Stomach (tissue), 8 donors: ENCODE measurements at regions not wholly inside any gene's neighbourhood (a gene's known extent, or its start where the extent isn't known, plus 50 kb on each side); places are given as distances from the start of the nearest gene placed in this dataset.

Experiments used
- DNase-seq, 2 donors: peaks; one replicate each; pipeline versions ENCODE4 v3.0.0 to v3.0.0-alpha.2; 2013 to 2019
- H3K27ac ChIP-seq, 5 donors: fragments of 200-600 bp in 4 of 5; sonication (generic) in 4 of 5; one replicate each; pipeline ENCODE4 v1.5.1; 2013 to 2019; ENCODE audit warnings: mild to moderate bottlenecking in 1 of 5, moderate library complexity in 1 of 5
- H3K27me3 ChIP-seq, 3 donors: fragments of 200-600 bp; sonication (generic); one replicate each; pipeline ENCODE4 v1.5.1; 2017 to 2019; ENCODE audit warnings: mixed run types in 1 of 3
- H3K36me3 ChIP-seq, 4 donors: fragments of 200-600 bp; sonication (generic); 1 replicate in 3 of 4; 2 replicates in 1 of 4; pipeline ENCODE4 v1.5.1; 2016 to 2019
- H3K4me1 ChIP-seq, 4 donors: fragments of 200-600 bp; sonication (generic); one replicate each; pipeline ENCODE4 v1.5.1; 2016 to 2019
- H3K4me3 ChIP-seq, 4 donors: fragments of 200-600 bp; sonication (generic) in 3 of 4; one replicate each; pipeline ENCODE4 v1.5.1; 2016 to 2019; ENCODE audit warnings: mild to moderate bottlenecking in 1 of 4
- H3K9me3 ChIP-seq, 4 donors: fragments of 200-600 bp; sonication (generic); one replicate each; pipeline ENCODE4 v1.5.1; 2016 to 2019
- CTCF ChIP-seq, 7 experiments: fragments of 450-650 bp in 4 of 7; fragments of 200-600 bp in 3 of 7; sonication (generic) in 3 of 7; IDR thresholded peaks; one replicate each; pipeline ENCODE4 v1.5.1; 2016 to 2019; ENCODE audit warnings: antibody characterized with exemption in 7 of 7, control low read depth in 2 of 7, mild to moderate bottlenecking in 1 of 7
- EP300 ChIP-seq: sonication (generic); formaldehyde crosslinking; IDR thresholded peaks from one replicate; pipeline ENCODE4 v1.6.1; 2017; ENCODE audit warnings: antibody characterized with exemption
- POLR2A ChIP-seq, 4 donors: fragments of 450-650 bp; IDR thresholded peaks; one replicate each; pipeline ENCODE4 v1.6.1; 2016; ENCODE audit warnings: antibody characterized with exemption in 4 of 4, control low read depth in 2 of 4, mild to moderate bottlenecking in 1 of 4, moderate library complexity in 1 of 4
- POLR2AphosphoS5 ChIP-seq, 3 donors: sonication (generic); formaldehyde crosslinking; IDR thresholded peaks; one replicate each; pipeline ENCODE4 v1.6.1; 2016; ENCODE audit warnings: antibody characterized with exemption in 3 of 3
- WGBS, 5 donors: extraction: QIAGEN DNeasy Blood & Tissue Kit in 3 of 5; methylation state at CpG; one replicate each; pipeline versions ENCODE4 v1.1.5 to v1.1.7; 2013 to 2018; 5-methylcytosine and 5-hydroxymethylcytosine counted together
- intact Hi-C: fragments of 100-400 bp; cut with DNase I; formaldehyde crosslinking; loops from one replicate; pipeline ENCODE4 v1.15.1; 2023; ENCODE audit warnings: low total_unique reads
- donor health status: healthy with polysubstance abuse.
- donor health status: Bipolar disorder and iron deficiency.
- donor health status: healthy.

DNA sequence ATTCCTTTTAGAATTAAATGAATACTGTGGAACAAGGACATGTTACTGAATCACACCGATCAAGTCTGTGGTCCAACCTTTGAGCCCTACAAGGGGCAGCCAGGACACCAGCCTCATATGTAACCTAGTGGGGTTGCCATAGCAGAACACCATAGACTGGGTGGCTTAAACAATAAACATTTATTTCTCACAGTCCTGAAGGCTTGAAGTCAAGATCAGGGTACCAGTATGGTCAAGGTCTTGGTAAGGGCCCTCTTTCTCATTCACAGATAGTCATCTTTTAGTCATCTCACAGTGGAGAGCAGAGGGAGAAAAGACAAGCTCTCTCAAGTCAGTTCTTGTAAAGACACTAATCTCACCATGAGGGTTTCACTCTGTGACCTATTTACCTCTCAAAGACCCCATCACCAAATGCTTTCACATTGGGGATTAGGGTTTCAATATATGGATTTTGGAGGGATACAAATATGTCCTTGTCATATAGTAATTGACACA is 422.5 kb downstream of the GADD45G start:
- Histone ChIP-seq H3K4me3 (no peak overlapping the region), H3K4me1 (peaks cover 0 to 6% (median 0%) of the 10 kb centered on the region in 4 donors), H3K27ac (no peak overlapping the region), H3K27me3 (no peaks in the 10 kb centered on the region), H3K9me3 (peaks cover 0 to 3% (median 0%) of the 10 kb centered on the region in 4 donors), H3K36me3 (no peaks in the 10 kb centered on the region)
- WGBS, 5 donors = 82 to 100% (median 97%) methylated on average over 1 of the region's 1 CpG
- TF ChIP-seq EP300 = no peak
- TF ChIP-seq POLR2AphosphoS5 (IDR thresholded peaks at IDR 0.05) = no peak
- no peak for TF ChIP-seq CTCF (IDR thresholded peaks at IDR 0.05)
- no peak for TF ChIP-seq POLR2A (IDR thresholded peaks at IDR 0.05)
- intact Hi-C loops = no loop called here
- DNase-seq = no peak

GRCh38 chr9:90029386-90029785 is 424.6 kb downstream of the GADD45G start:
- intact Hi-C loops = no loop called here
- no peaks in the 10 kb centered on the region for H3K9me3 ChIP-seq
- no peaks in the 10 kb centered on the region for H3K27me3 ChIP-seq
- no peak for TF ChIP-seq POLR2A (IDR thresholded peaks at IDR 0.05)
- TF ChIP-seq POLR2AphosphoS5 (IDR thresholded peaks at IDR 0.05) = no peak
- no peak for TF ChIP-seq EP300
- no peak for TF ChIP-seq CTCF (IDR thresholded peaks at IDR 0.05)
- H3K4me3 ChIP-seq = no peak overlapping the region
- H3K4me1 ChIP-seq = peaks cover 0 to 6% (median 0%) of the 10 kb centered on the region in 4 donors
- DNase-seq = no peak
- 55 to 100% (median 67%) methylated on average over 1 of the region's 1 CpG for WGBS, 5 donors
- H3K36me3 ChIP-seq = no peaks in the 10 kb centered on the region
- H3K27ac ChIP-seq = no peak overlapping the region

- no peak for TF ChIP-seq CTCF (IDR thresholded peaks at IDR 0.05)
- no peak for TF ChIP-seq POLR2AphosphoS5 (IDR thresholded peaks at IDR 0.05)
- H3K27ac ChIP-seq = no peak overlapping the region
- peaks cover 0 to 6% (median 0%) of the 10 kb centered on the region in 4 donors for H3K4me1 ChIP-seq
- no peaks in the 10 kb centered on the region for H3K36me3 ChIP-seq
- H3K4me3 ChIP-seq = no peak overlapping the region
- no peak for DNase-seq
- 62 to 86% (median 65%) methylated on average over 5 of the region's 5 CpGs for WGBS, 5 donors
- H3K27me3 ChIP-seq = no peaks in the 10 kb centered on the region
- intact Hi-C loops = no loop called here
- H3K9me3 ChIP-seq = no peaks in the 10 kb centered on the region
Observed at GRCh38 chr9:90029996-90030395, 425.2 kb downstream of the GADD45G start.

DNA sequence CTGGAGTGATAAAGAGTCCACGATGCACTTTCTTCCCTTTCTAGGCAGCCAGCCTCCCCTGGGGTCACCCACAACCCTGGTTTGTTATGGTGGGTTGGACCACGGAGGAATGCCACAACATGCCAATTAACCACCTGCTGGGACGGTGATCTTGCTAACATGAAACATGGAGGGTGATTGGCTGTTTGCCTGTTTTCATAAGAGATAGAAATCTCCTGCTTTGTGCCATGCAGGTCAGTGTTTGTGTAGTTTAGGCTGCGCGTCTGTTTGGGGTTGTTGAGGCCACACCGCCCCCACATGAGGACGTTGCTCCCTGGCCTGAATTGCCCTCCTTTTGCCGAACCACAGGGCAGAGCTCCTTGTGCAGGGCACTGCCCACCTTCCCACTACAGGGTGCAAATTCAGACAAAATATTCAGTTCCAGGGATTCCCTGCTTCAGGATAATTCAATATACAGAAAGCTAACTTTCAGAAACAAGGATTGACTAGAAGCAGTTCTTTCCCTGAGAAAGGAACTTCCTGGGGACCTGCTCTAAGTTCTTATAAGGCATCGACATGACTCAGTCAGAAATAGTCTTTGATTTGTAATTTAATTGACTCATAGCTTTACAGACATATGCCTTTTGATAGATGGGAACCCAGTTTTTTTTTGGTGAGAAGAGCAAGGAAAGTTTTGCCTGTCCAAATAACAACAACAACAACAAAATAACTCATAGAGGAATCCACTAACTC is 427.6 kb downstream of the GADD45G start:
- H3K4me3 ChIP-seq = no peak overlapping the region
- H3K27ac ChIP-seq = no peak overlapping the region
- H3K9me3 ChIP-seq = no peaks in the 10 kb centered on the region
- TF ChIP-seq CTCF (IDR thresholded peaks at IDR 0.05) = no peak
- TF ChIP-seq POLR2A (IDR thresholded peaks at IDR 0.05) = no peak
- TF ChIP-seq POLR2AphosphoS5 (IDR thresholded peaks at IDR 0.05) = no peak
- TF ChIP-seq EP300 = no peak
- DNase-seq = no peak
- WGBS, 5 donors = 40 to 58% (median 45%) methylated on average over 9 of the region's 9 CpGs
- H3K4me1 ChIP-seq = no peaks in the 10 kb centered on the region
- intact Hi-C loops = no loop called here
- no peaks in the 10 kb centered on the region for H3K36me3 ChIP-seq
- H3K27me3 ChIP-seq = no peaks in the 10 kb centered on the region
